Heart left ventricle (tissue), 13 donors: ENCODE measurements at regions not wholly inside any gene's neighbourhood (a gene's known extent, or its start where the extent isn't known, plus 50 kb on each side); places are given as distances from the start of the nearest gene placed in this dataset.

Experiments used
- POLR2A ChIP-seq, 2 donors: fragments of 450-650 bp; IDR thresholded peaks; one replicate each; pipeline ENCODE4 v1.6.1; 2017; ENCODE audit warnings: antibody characterized with exemption in 2 of 2, mild to moderate bottlenecking in 2 of 2, moderate library complexity in 2 of 2
- TF ChIP-seq, protein P1 (sequence below), 12 donors: fragments of 200-600 bp; sonication (generic) in 4 of 12; IDR thresholded peaks; one replicate each; pipeline versions ENCODE4 v1.5.0 to v1.8.0; 2018 to 2022; ENCODE audit warnings: antibody characterized with exemption in 12 of 12, mild to moderate bottlenecking in 5 of 12
- donor health status: ischemic (EF 13 %, LVEDD 7.1; RV severe dilation, severe dysfunction).
- donor health status: DM: no; HTN: yes; CAD: no.
- donor health status: DM: no; HTN: no; CAD: no.
- donor health status: ischemic (EF 25% LVEDD 6.9; RV normal size, moderate dysfunction).
- donor health status: ischemic (EF 25% LVEDD 5.7; RV mildly dilated, moderate dysfunction).
- donor health status: ischemic (EF 35%, LVEDD 5.7; RV mildly dilated, moderate dysfunction).
- donor health status: nonischemic (EF 11% LVEDD 7.7; RV severe dilation, severe dysfunction).
- donor health status: DM: yes; HTN: yes; CAD: no.
- donor health status: PGD.
- donor health status: ischemic (EF 29% LVEDD 5.4; RV normal size, mild dysfunction).
- donor health status: nonischemic (EF 23%, LVEDD 6.1; RV moderate dilation, normal function).

DNA sequence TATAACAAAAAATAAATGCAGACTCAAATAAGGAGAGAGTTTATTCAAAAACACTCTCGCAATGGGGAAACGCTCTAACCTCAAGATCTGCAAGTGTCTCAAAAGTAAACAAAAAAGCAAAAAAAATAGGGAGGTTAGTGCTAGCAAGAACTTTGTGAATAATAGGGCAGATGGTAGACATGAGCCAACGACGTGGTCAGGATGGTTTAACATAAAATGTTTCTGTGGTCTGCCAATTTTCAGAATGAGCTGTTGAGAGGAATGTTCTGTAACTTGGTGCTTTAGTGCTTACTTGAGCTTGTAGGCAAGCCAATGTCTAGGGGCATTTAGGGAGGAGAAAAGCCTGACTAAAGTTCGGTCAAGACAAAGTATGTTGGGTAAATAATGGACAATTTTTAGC is 1813.9 kb upstream of the CDH6 start:
- TF ChIP-seq, protein P1, sequence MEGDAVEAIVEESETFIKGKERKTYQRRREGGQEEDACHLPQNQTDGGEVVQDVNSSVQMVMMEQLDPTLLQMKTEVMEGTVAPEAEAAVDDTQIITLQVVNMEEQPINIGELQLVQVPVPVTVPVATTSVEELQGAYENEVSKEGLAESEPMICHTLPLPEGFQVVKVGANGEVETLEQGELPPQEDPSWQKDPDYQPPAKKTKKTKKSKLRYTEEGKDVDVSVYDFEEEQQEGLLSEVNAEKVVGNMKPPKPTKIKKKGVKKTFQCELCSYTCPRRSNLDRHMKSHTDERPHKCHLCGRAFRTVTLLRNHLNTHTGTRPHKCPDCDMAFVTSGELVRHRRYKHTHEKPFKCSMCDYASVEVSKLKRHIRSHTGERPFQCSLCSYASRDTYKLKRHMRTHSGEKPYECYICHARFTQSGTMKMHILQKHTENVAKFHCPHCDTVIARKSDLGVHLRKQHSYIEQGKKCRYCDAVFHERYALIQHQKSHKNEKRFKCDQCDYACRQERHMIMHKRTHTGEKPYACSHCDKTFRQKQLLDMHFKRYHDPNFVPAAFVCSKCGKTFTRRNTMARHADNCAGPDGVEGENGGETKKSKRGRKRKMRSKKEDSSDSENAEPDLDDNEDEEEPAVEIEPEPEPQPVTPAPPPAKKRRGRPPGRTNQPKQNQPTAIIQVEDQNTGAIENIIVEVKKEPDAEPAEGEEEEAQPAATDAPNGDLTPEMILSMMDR (IDR thresholded peaks at IDR 0.05) = no peak
- no peak for TF ChIP-seq POLR2A (IDR thresholded peaks at IDR 0.05)
